ENCODE measurements at regions not wholly inside any gene's neighbourhood (a gene's known extent, or its start where the extent isn't known, plus 50 kb on each side); places are given as distances from the start of the nearest gene placed in this dataset.

DNA sequence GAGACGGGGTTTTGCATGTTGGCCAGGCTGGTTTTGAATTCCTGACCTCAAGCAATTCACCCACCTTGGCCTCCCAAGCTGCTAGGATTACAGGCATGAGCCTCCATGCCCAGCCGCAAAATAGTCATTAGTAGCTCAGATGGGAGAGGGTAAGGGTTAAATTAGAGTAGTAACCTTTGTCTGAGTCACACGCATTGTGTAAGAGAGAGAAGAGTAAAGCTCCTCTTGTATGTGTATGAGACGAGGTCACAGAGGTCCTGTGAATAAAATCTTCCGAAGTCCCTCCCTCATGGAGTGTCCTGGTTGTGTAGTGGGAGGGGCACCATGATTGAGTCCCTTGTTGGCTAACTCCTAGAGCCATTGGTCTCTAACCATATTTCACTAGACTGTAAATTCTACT, 85.2 kb upstream of the CDC14C start:
- TF ChIP-seq, protein P1, sequence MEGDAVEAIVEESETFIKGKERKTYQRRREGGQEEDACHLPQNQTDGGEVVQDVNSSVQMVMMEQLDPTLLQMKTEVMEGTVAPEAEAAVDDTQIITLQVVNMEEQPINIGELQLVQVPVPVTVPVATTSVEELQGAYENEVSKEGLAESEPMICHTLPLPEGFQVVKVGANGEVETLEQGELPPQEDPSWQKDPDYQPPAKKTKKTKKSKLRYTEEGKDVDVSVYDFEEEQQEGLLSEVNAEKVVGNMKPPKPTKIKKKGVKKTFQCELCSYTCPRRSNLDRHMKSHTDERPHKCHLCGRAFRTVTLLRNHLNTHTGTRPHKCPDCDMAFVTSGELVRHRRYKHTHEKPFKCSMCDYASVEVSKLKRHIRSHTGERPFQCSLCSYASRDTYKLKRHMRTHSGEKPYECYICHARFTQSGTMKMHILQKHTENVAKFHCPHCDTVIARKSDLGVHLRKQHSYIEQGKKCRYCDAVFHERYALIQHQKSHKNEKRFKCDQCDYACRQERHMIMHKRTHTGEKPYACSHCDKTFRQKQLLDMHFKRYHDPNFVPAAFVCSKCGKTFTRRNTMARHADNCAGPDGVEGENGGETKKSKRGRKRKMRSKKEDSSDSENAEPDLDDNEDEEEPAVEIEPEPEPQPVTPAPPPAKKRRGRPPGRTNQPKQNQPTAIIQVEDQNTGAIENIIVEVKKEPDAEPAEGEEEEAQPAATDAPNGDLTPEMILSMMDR (conservative IDR thresholded peaks at IDR 0.05; ENCODE audit: low read depth, low read length) = no peak
- no peak for TF ChIP-seq EZH2 (IDR thresholded peaks at IDR 0.05; ENCODE audit: borderline replicate concordance, low read depth, low read length, poor library complexity, severe bottlenecking)
